ENCODE measurements at regions not wholly inside any gene's neighbourhood (a gene's known extent, or its start where the extent isn't known, plus 50 kb on each side); places are given as distances from the start of the nearest gene placed in this dataset.
"Not testable (repeated sequence)": the region's sequence is repeated elsewhere in the genome, so short reads cannot be mapped to it uniquely, and the experiment has no call there.

DNA sequence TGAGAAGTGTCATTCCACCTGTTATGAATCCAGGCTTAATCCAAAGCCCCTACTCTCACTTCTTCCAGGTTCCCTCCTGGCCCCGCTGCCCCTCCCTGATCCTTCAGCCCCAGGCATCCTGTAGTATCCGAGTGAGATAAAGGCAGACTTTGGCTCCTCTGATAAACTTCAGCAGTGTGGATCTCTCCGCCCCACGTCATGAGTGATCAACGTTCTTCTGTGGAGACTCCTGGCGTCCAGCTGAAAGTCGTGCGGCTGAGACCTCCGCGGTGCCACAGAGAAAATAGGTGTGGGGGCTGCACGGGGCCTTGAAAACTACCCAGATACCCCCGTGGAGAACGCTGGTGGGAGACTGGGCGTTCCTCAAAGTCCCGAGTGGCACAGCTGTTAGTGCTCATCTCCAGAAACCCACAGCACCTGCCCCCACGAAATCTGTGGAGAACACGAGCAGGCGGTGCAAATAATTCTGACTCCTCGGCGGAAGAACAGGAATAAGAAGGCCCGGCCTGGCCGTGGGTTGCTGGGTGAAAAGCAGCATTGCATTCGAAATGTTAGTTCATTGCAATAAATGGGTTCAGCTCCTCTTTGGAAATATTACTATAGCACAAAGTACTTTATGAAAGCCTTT, 180.0 kb upstream of the RGS6 start:
- Histone ChIP-seq H3K27ac (ENCODE audit: low read depth, low read length) (no peak overlapping the region), H3K4me3 (ENCODE audit: low read length) (no peak overlapping the region), H3K9ac (ENCODE audit: low read depth, low read length) (no peak overlapping the region), H3K36me3 (ENCODE audit: insufficient read depth, low read length) (no peaks in the 10 kb centered on the region), H3K27me3 (ENCODE audit: insufficient read depth, low read length) (no peaks in the 10 kb centered on the region), H3K4me1 (ENCODE audit: insufficient read depth, low read length) (peaks cover 18% of the 10 kb centered on the region), H3K9me3 (ENCODE audit: insufficient read depth, low read depth, low read length) (peaks cover 11% of the 10 kb centered on the region)
- 94% methylated on average over 23 of the region's 23 CpGs for WGBS

DNA sequence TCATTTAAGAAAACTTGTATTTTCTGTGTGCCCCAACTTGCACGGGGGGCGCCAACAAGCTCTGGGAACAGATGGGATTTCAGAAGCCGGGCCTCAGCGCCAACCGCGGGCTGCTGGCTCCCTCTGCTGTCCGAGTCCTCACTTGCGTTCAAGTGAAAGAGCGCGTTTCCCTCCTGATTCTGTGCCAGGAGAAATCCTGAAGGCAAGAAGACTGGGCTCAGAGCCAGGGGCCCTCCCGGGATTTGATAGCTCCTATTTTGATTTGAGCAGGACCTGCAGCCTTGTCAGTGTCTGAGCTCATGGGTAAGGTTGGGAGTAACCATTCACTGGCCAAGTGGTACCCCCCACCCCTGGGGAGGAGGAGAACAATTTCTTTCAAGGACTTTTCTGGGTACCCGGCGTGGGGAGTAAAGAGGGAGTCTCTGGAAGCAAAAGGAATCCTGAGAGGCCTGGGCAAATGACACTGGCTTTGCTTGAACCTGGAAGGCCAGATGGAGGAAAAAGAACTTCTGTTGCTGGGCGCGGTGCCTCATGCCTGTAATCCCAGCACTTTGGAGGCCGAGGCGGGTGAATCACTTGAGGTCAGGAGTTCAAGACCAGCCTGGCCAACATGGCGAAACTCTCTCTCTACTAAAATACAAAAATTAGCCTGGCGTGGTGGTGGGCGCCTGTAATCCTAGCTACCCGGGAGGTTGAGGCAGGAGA, 179.0 kb upstream of the RGS6 start:
- no peak overlapping the region for H3K4me3 ChIP-seq (ENCODE audit: low read length)
- H3K9ac ChIP-seq (ENCODE audit: low read depth, low read length) = no peak overlapping the region
- no peak overlapping the region for H3K27ac ChIP-seq (ENCODE audit: low read depth, low read length)

DNA sequence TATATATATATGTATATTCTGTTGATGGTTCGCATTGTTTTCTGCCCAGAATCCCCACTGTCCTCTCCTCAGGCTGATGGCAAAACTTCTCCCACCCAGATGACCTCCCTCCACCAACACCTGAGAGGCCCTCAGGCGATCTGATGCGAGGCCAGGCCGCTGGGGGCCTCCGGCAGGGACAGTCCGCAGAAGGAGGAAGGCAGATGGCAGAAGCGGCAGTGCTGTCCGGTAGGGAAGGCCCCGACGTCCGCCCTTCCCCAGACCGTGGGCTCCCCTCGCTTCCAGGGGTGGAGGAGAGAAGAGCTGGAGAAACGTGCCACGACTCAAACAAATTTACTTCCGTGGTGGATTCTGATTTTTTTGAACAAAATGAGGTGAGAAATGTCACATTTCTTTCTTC, 178.3 kb upstream of the RGS6 start:
- Histone ChIP-seq H3K36me3 (ENCODE audit: insufficient read depth, low read length) (no peaks in the 10 kb centered on the region), H3K9me3 (ENCODE audit: insufficient read depth, low read depth, low read length) (no peaks in the 10 kb centered on the region), H3K27me3 (ENCODE audit: insufficient read depth, low read length) (no peaks in the 10 kb centered on the region), H3K4me3 (ENCODE audit: low read length) (no peak overlapping the region), H3K4me1 (ENCODE audit: insufficient read depth, low read length) (peaks cover 18% of the 10 kb centered on the region), H3K27ac (ENCODE audit: low read depth, low read length) (no peak overlapping the region), H3K9ac (ENCODE audit: low read depth, low read length) (no peak overlapping the region)
- WGBS = 84% methylated on average over 16 of the region's 16 CpGs

More for the DNA sequence above, 179.0 kb upstream of the RGS6 start:
- peaks cover 18% of the 10 kb centered on the region for H3K4me1 ChIP-seq (ENCODE audit: insufficient read depth, low read length)
- WGBS = 46% methylated on average over 21 of the region's 21 CpGs
- H3K9me3 ChIP-seq (ENCODE audit: insufficient read depth, low read depth, low read length) = peaks cover 3% of the 10 kb centered on the region
- H3K27me3 ChIP-seq (ENCODE audit: insufficient read depth, low read length) = no peaks in the 10 kb centered on the region
- no peaks in the 10 kb centered on the region for H3K36me3 ChIP-seq (ENCODE audit: insufficient read depth, low read length)

DNA sequence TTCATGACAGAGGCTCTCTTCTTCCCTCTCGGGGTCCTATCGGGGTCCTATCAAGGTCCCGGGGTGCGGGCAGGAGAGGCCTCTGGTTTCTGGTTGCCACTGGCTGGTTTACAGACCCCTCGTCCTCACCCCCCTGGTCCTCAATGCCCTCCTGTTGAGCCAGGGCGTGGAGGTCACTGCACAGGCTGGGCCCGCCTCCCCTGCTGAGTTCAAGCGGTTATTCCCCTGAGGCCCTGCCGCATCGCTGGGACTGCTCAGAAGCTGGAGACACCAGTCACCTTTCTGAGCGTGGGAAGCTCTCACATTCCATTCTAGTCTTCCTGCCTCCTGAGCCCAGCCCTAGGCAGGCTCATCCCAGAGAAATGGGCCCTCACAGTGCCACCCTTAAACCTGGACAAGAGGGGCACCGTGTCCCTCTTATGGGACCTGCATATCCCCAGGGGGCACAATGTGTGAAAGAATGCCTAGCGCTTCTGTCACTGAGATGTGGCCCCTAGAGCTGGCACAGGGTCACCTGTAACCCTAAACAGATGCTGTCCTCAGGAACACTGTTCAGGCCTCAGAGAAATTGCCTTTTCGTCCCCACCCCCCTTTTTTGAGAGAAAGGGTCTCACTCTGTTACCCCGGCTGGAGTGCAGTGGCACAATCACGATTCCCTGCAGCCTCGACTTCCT, 177.7 kb upstream of the RGS6 start:
- Histone ChIP-seq H3K4me3 (ENCODE audit: low read length) (no peak overlapping the region), H3K9me3 (ENCODE audit: insufficient read depth, low read depth, low read length) (no peaks in the 10 kb centered on the region), H3K9ac (ENCODE audit: low read depth, low read length) (no peak overlapping the region), H3K4me1 (ENCODE audit: insufficient read depth, low read length) (peaks cover 18% of the 10 kb centered on the region), H3K36me3 (ENCODE audit: insufficient read depth, low read length) (no peaks in the 10 kb centered on the region), H3K27ac (ENCODE audit: low read depth, low read length) (no peak overlapping the region; the same call in 1 of the 2 replicates), H3K27me3 (ENCODE audit: insufficient read depth, low read length) (no peaks in the 10 kb centered on the region)
- WGBS = 61% methylated on average over 17 of the region's 17 CpGs

DNA sequence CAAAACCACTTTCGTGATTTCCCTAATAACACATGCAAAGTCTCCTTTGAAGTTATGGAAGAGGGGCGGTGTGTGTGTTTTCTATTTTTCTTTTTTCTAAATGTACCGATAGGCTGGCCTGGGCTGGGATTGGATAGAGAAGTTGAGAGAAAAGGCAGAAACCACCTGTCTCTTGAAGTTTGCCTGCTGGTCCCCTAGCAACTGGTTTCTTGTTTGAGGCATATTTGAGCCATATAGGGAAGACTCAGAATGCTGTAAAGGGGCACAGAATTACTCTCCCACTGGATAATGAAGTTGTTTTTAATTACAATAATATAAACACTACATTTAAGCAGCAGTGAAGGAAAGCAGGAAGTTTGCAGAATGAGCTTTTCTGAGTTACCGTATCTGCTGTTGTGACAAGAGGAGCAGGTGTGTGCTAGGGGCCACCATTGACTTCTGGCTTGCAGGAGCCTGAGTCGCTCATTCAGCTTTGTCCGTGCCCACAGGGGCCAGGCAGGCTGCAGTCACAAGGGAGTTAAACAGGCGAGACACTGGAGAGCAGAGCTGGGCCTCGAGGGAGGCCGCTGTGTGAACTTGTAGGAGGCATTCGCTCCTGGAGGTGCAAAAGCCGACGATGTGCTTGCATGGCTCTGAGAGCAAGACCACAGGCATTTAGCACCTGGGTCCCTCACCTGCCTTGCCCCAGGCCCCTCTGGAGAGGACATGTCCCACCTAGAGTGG, 173.8 kb upstream of the RGS6 start:
- Histone ChIP-seq H3K27me3 (ENCODE audit: insufficient read depth, low read length) (no peaks in the 10 kb centered on the region), H3K36me3 (ENCODE audit: insufficient read depth, low read length) (no peaks in the 10 kb centered on the region), H3K4me3 (ENCODE audit: low read length) (no peak overlapping the region), H3K27ac (ENCODE audit: low read depth, low read length) (no peak overlapping the region), H3K9ac (ENCODE audit: low read depth, low read length) (no peak overlapping the region), H3K4me1 (ENCODE audit: insufficient read depth, low read length) (peaks cover 15% of the 10 kb centered on the region), H3K9me3 (ENCODE audit: insufficient read depth, low read depth, low read length) (no peaks in the 10 kb centered on the region)
- WGBS = 90% methylated on average over 11 of the region's 12 CpGs

DNA sequence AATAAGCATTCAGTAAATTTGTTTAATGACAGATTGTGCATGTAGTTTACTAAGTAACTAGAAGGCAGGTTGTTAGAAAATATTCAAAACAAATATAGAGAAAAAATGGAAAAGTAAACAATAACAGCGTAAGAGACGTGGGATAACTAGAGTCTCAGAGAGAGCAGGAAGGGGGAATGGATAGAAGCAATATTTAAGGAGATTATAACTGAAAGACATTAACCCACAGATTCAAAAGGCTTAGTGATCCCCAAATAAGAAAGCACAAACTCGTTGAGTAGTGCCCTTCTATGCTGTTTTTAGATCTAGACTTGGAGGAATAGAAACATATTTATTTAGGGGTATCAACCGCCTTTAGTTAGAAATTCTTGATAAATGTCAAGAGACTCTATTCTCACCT, 169.7 kb upstream of the RGS6 start:
- H3K27ac ChIP-seq (ENCODE audit: low read depth, low read length) = no peak overlapping the region
- 76% methylated on average over 4 of the region's 4 CpGs for WGBS
- no peak overlapping the region for H3K4me3 ChIP-seq (ENCODE audit: low read length)
- no peaks in the 10 kb centered on the region for H3K9me3 ChIP-seq (ENCODE audit: insufficient read depth, low read depth, low read length)
- H3K27me3 ChIP-seq (ENCODE audit: insufficient read depth, low read length) = no peaks in the 10 kb centered on the region
- H3K36me3 ChIP-seq (ENCODE audit: insufficient read depth, low read length) = no peaks in the 10 kb centered on the region
- no peak overlapping the region for H3K9ac ChIP-seq (ENCODE audit: low read depth, low read length)
- peaks cover 6% of the 10 kb centered on the region; the same call in 1 of the 2 replicates for H3K4me1 ChIP-seq (ENCODE audit: insufficient read depth, low read length)

DNA sequence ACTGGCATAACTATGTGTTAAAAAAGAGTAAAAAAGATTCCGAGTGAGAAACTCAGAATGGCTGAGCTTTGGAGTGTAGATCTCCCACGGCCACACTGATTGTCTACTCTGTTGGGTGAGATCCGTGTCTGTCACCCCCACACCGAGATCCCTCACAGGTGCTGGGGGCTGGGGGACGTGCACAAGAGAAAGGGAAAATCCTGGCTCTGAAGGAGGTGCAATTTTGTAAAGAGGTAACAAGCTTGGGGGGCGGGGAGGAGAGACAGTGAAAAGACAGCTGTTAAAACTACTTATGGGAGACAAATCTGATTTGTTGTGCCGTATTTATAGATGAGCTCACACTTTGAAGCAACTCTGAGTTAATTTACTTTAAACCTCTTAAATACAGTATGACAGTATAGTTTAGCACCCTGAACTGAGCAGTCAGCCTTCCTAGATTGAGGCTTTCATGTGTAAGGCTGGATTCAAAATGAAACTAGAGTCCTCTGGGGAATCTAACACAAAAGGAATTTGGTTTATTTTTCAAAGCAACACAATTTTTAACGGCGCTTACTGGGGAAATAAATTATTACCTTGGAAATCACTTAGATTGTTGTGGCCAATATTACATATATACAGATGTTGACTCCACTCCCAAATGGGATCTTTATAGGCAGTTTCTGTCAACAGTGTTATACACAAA, 167.4 kb upstream of the RGS6 start:
- Histone ChIP-seq H3K27ac (ENCODE audit: low read depth, low read length) (no peak overlapping the region), H3K9me3 (ENCODE audit: insufficient read depth, low read depth, low read length) (no peaks in the 10 kb centered on the region), H3K27me3 (ENCODE audit: insufficient read depth, low read length) (no peaks in the 10 kb centered on the region), H3K4me3 (ENCODE audit: low read length) (no peak overlapping the region), H3K9ac (ENCODE audit: low read depth, low read length) (no peak overlapping the region), H3K4me1 (ENCODE audit: insufficient read depth, low read length) (peaks cover 6% of the 10 kb centered on the region; the same call in 1 of the 2 replicates), H3K36me3 (ENCODE audit: insufficient read depth, low read length) (no peaks in the 10 kb centered on the region)
- WGBS = 50% methylated on average over 9 of the region's 9 CpGs

DNA sequence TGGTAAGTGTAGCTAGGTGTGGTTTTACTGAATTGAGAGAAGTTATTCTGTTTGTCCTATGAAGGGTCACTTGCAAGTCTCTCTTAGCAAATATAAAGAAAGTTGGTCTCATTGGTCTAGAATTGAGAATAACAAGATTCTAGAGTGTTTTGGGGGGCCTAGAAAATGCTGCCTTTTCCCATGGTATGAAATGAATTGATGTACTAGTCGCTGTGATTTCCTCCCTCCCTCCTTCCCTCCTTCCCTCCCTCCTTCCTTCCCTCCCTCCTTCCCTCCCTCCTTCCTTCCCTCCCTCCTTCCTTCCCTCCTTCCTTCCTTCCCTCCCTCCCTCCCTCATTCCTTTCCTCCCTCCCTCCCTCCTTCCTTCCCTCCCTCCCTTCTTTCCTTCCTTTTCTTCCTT, 166.7 kb upstream of the RGS6 start:
- no CpG with 5 or more reads among the region's 1 CpG for WGBS
- Histone ChIP-seq H3K36me3 (ENCODE audit: insufficient read depth, low read length) (no peaks in the 10 kb centered on the region), H3K9ac (ENCODE audit: low read depth, low read length) (no peak overlapping the region), H3K27me3 (ENCODE audit: insufficient read depth, low read length) (no peaks in the 10 kb centered on the region), H3K4me1 (ENCODE audit: insufficient read depth, low read length) (peaks cover 6% of the 10 kb centered on the region; the same call in 1 of the 2 replicates), H3K27ac (ENCODE audit: low read depth, low read length) (no peak overlapping the region), H3K4me3 (ENCODE audit: low read length) (no peak overlapping the region), H3K9me3 (ENCODE audit: insufficient read depth, low read depth, low read length) (no peaks in the 10 kb centered on the region)

DNA sequence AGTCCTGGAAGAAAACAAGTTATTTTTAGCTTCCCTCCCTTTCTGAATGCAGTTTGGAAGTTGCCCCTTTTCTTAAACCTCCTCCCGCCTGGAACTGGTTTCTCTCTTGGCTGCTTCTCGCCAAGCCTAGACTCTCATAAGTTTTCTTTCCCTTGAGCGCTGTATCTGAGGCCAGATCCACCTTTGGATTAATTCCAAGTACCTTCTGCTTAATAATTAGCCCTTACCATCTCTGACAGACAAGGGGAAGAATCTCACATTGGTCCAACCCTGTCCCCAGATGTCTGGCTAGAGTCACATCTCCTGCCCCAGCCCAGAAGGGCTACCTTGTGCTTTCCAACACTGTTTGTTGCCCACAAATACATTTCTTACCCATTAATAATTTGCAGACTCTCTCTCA, 161.8 kb upstream of the RGS6 start:
- H3K4me1 ChIP-seq (ENCODE audit: insufficient read depth, low read length) = no peaks in the 10 kb centered on the region
- no peaks in the 10 kb centered on the region for H3K27me3 ChIP-seq (ENCODE audit: insufficient read depth, low read length)
- WGBS = 93% methylated on average over 3 of the region's 3 CpGs
- peaks cover 17% of the 10 kb centered on the region for H3K9me3 ChIP-seq (ENCODE audit: insufficient read depth, low read depth, low read length)
- no peak overlapping the region for H3K27ac ChIP-seq (ENCODE audit: low read depth, low read length)
- no peaks in the 10 kb centered on the region for H3K36me3 ChIP-seq (ENCODE audit: insufficient read depth, low read length)
- H3K9ac ChIP-seq (ENCODE audit: low read depth, low read length) = no peak overlapping the region
- no peak overlapping the region for H3K4me3 ChIP-seq (ENCODE audit: low read length)

DNA sequence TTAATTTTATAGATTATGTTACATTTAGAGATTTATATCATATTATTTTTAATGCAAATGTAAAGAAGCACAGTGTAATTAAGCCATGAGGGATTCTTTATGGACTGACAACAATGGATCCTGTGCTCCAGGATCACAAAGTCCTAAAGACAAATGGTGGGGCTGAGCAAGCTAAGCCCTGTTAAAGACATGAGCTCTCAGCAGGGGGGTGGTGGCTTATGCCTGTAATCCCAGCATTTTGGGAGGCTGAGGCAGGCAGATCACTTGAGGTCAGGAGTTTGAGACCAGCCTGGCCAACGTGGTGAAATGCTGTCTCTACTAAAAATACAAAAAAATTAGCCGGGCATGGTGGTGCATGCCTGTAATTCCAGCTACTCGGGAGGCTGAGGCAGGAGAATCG, 160.8 kb upstream of the RGS6 start:
- not testable (repeated sequence) for H3K9ac ChIP-seq (ENCODE audit: low read depth, low read length); H3K27ac ChIP-seq (ENCODE audit: low read depth, low read length); H3K4me1 ChIP-seq (ENCODE audit: insufficient read depth, low read length); H3K36me3 ChIP-seq (ENCODE audit: insufficient read depth, low read length); H3K27me3 ChIP-seq (ENCODE audit: insufficient read depth, low read length); H3K4me3 ChIP-seq (ENCODE audit: low read length)
- peaks cover 18% of the 10 kb centered on the region for H3K9me3 ChIP-seq (ENCODE audit: insufficient read depth, low read depth, low read length)
- WGBS = 92% methylated on average over 4 of the region's 4 CpGs
